Body of pancreas (tissue), 4 donors: ENCODE measurements at regions not wholly inside any gene's neighbourhood (a gene's known extent, or its start where the extent isn't known, plus 50 kb on each side); places are given as distances from the start of the nearest gene placed in this dataset.
"Not testable (repeated sequence)": the region's sequence is repeated elsewhere in the genome, so short reads cannot be mapped to it uniquely, and the experiment has no call there.

Source experiments
- CTCF ChIP-seq, 7 experiments: fragments of 450-650 bp in 4 of 7; fragments of 200-600 bp in 3 of 7; sonication (generic) in 3 of 7; IDR thresholded peaks; one replicate each; pipeline ENCODE4 v1.5.1; 2016 to 2019; ENCODE audit warnings: antibody characterized with exemption in 7 of 7
- POLR2A ChIP-seq, 3 donors: fragments of 450-650 bp; IDR thresholded peaks; one replicate each; pipeline ENCODE4 v1.6.1; 2016; ENCODE audit warnings: antibody characterized with exemption in 3 of 3, mild to moderate bottlenecking in 2 of 3

- TF ChIP-seq POLR2A, CTCF (IDR thresholded peaks at IDR 0.05): not testable (repeated sequence)
Measured at GRCh38 chr13:82457548-82457947, 1424.7 kb downstream of the SLITRK1 start.
